ENCODE measurements at regions not wholly inside any gene's neighbourhood (a gene's known extent, or its start where the extent isn't known, plus 50 kb on each side); places are given as distances from the start of the nearest gene placed in this dataset.

DNA sequence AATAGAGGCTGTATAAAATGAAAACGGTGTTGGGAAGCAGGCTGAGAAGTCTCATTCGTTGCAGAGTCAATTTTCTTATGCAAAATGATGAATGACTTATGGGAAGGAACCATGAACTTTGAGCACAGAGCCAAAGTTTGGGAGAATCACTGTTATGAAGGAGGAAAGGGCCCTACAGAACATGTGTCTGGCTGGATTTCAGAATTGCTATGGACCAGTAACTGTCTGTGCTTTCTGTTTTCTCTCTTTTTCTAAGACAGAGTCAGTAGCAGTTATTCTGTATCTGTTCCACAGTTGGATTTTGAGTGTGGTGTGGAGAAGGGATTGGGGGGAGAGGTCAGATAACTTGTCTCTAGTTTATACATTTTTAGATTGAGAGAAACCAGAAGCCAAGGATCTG lies 265.0 kb upstream of the HS3ST1 start:
- Histone ChIP-seq H3K27ac (ENCODE audit: poor library complexity, severe bottlenecking) (no peak overlapping the region), H3K27me3 (ENCODE audit: insufficient read depth, poor library complexity, severe bottlenecking) (no peaks in the 10 kb centered on the region), H3K9me3 (ENCODE audit: severe bottlenecking) (no peaks in the 10 kb centered on the region), H3K4me1 (ENCODE audit: insufficient read depth, poor library complexity, severe bottlenecking) (peaks cover 8% of the 10 kb centered on the region), H3K4me3 (ENCODE audit: severe bottlenecking) (no peak overlapping the region), H3K36me3 (ENCODE audit: low read depth) (no peaks in the 10 kb centered on the region)
- no peak for TF ChIP-seq CTCF (IDR thresholded peaks at IDR 0.05; ENCODE audit: poor library complexity, severe bottlenecking)
- DNase-seq (ENCODE audit: low spot score) (no peak), ATAC-seq (ENCODE audit: low read depth) (no peak)

- no peak for TF ChIP-seq CTCF (IDR thresholded peaks at IDR 0.05; ENCODE audit: poor library complexity, severe bottlenecking)
- ATAC-seq (ENCODE audit: low read depth), result no peak
- H3K27me3 ChIP-seq (ENCODE audit: insufficient read depth, poor library complexity, severe bottlenecking), result no peaks in the 10 kb centered on the region
- no peak overlapping the region for H3K4me3 ChIP-seq (ENCODE audit: severe bottlenecking)
- no peaks in the 10 kb centered on the region for H3K4me1 ChIP-seq (ENCODE audit: insufficient read depth, poor library complexity, severe bottlenecking)
- DNase-seq (ENCODE audit: low spot score), result no peak
- no peaks in the 10 kb centered on the region for H3K36me3 ChIP-seq (ENCODE audit: low read depth)
- H3K9me3 ChIP-seq (ENCODE audit: severe bottlenecking), result no peaks in the 10 kb centered on the region
- H3K27ac ChIP-seq (ENCODE audit: poor library complexity, severe bottlenecking), result no peak overlapping the region
Observed at GRCh38 chr4:11691236-11691635, 262.5 kb upstream of the HS3ST1 start.

- H3K27ac ChIP-seq (ENCODE audit: poor library complexity, severe bottlenecking), result no peak overlapping the region
- no peaks in the 10 kb centered on the region for H3K9me3 ChIP-seq (ENCODE audit: severe bottlenecking)
- no peak for TF ChIP-seq CTCF (IDR thresholded peaks at IDR 0.05; ENCODE audit: poor library complexity, severe bottlenecking)
- H3K4me3 ChIP-seq (ENCODE audit: severe bottlenecking), result no peak overlapping the region
- no peaks in the 10 kb centered on the region for H3K4me1 ChIP-seq (ENCODE audit: insufficient read depth, poor library complexity, severe bottlenecking)
- no peaks in the 10 kb centered on the region for H3K27me3 ChIP-seq (ENCODE audit: insufficient read depth, poor library complexity, severe bottlenecking)
- no peak for ATAC-seq (ENCODE audit: low read depth)
- DNase-seq (ENCODE audit: low spot score), result no peak
- H3K36me3 ChIP-seq (ENCODE audit: low read depth), result no peaks in the 10 kb centered on the region
Observed at GRCh38 chr4:11687727-11688126, 259.0 kb upstream of the HS3ST1 start.

DNA sequence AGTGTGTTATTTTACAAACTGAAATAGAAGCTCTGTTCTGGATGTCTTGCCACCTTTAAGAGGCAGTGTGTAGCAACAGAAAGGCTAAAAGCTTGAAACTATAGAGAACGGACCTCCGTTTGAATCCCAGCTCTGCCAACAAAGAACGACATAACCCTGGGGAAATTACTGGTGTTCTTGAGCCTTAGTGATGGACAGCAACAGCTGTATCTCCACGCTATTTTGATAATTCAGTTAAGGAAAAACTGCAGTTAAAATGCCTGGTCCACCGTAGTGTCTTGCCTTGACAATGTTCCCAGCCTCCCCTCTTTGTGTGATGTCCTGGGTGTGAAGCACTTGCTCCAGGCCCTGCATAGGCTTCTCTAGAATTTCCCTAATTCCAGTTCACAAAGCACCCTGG lies 256.8 kb upstream of the HS3ST1 start:
- no peak for DNase-seq (ENCODE audit: low spot score)
- no peak overlapping the region for H3K27ac ChIP-seq (ENCODE audit: poor library complexity, severe bottlenecking)

More for the DNA sequence above, 256.8 kb upstream of the HS3ST1 start:
- Histone ChIP-seq H3K4me3 (ENCODE audit: severe bottlenecking) (no peak overlapping the region), H3K27me3 (ENCODE audit: insufficient read depth, poor library complexity, severe bottlenecking) (no peaks in the 10 kb centered on the region), H3K9me3 (ENCODE audit: severe bottlenecking) (no peaks in the 10 kb centered on the region), H3K36me3 (ENCODE audit: low read depth) (no peaks in the 10 kb centered on the region), H3K4me1 (ENCODE audit: insufficient read depth, poor library complexity, severe bottlenecking) (no peaks in the 10 kb centered on the region)
- no peak for TF ChIP-seq CTCF (IDR thresholded peaks at IDR 0.05; ENCODE audit: poor library complexity, severe bottlenecking)
- no peak for ATAC-seq (ENCODE audit: low read depth)

Data from RWPE2 (cell line).